K562 (cell line): ENCODE measurements at regions not wholly inside any gene's neighbourhood (a gene's known extent, or its start where the extent isn't known, plus 50 kb on each side); places are given as distances from the start of the nearest gene placed in this dataset.

ENCODE experiments used
- ATAC-seq: fragments of 200-7000 bp; cut with Tn5 transposase; 3 replicates; pipeline ENCODE4 v1.9.1; 2020; ENCODE audit warnings: moderate library complexity
- BruUV-seq: library from RNA; stranded (reverse); fragments of 400-500 nt; replicated peaks from 2 replicates; lab custom pipeline; 2021; lab: Mats Ljungman, UMichigan
- CTCF ChIA-PET: fragments of 300-600 bp; formaldehyde crosslinking; extraction: SDS; loops from one replicate; lab custom pipeline; 2021; ENCODE audit warnings: low intra/inter-chr PET ratio; lab: Yijun Ruan, JAX
- POLR2A ChIA-PET: fragments of 300-600, 350-650 bp; sonication (Branson Sonifier 250); formaldehyde crosslinking; extraction: SDS; loops from one replicate; lab custom pipeline; 2021; ENCODE audit warnings: antibody characterized with exemption, inconsistent platforms; lab: Yijun Ruan, JAX
- DNase-seq, 4 experiments: peaks; one replicate each; pipeline versions ENCODE4 v3.0.0 to v3.0.0-alpha.2; 2011 to 2018; ENCODE audit warnings: low spot score in 3 of 4, mixed read lengths in 3 of 4; ENCODE audit errors: extremely low read depth in 1 of 4
- FAIRE-seq: peaks from 2 replicates; lab custom pipeline; 2011; peaks lifted over from hg19 to GRCh38; lab: Jason Lieb, UNC
- H2AFZ ChIP-seq: 2 replicates; pipeline ENCODE4 v1.6.0; 2011; ENCODE audit warnings: low read depth, low read length, control low read depth, inconsistent platforms
- H3K27ac ChIP-seq: fragments of 200-600 bp; 3 replicates; pipeline ENCODE4 v1.8.0; 2011; ENCODE audit warnings: low read depth, mild to moderate bottlenecking, control low read depth, inconsistent platforms, low read length, moderate library complexity, mixed read lengths; ENCODE audit errors: extremely low read depth
- H3K27me3 ChIP-seq, 2 experiments: fragments of 300-600 bp in 1 of 2; 2 replicates in 1 of 2; 3 replicates in 1 of 2; pipeline versions ENCODE4 v1.6.0 to v1.8.0; 2011; ENCODE audit warnings: inconsistent platforms in 2 of 2, low read length in 2 of 2, mild to moderate bottlenecking in 1 of 2, mixed read lengths in 1 of 2, moderate library complexity in 1 of 2; ENCODE audit not compliant: control insufficient read depth in 2 of 2, insufficient read depth in 2 of 2
- H3K36me3 ChIP-seq: fragments of 300-600 bp; 3 replicates; pipeline ENCODE4 v1.8.0; 2011; ENCODE audit warnings: mild to moderate bottlenecking, low read length, inconsistent platforms; ENCODE audit not compliant: control insufficient read depth, insufficient read depth
- H3K4me1 ChIP-seq, 2 experiments: fragments of 200-600 bp in 1 of 2; replicated peaks in 1 of 2; 2 replicates in 1 of 2; 3 replicates in 1 of 2; pipeline versions ENCODE4 v1.5.1 to v1.8.0; 2011; ENCODE audit warnings: inconsistent platforms in 2 of 2, low read length in 2 of 2, mild to moderate bottlenecking in 1 of 2, mixed read lengths in 1 of 2, moderate library complexity in 1 of 2; ENCODE audit not compliant: control insufficient read depth in 2 of 2, insufficient read depth in 2 of 2
- H3K4me2 ChIP-seq: 2 replicates; pipeline ENCODE4 v1.6.1; 2011; ENCODE audit warnings: low read length, control low read depth, inconsistent platforms, mixed read lengths; ENCODE audit not compliant: insufficient read depth
- H3K4me3 ChIP-seq: fragments of 200-600 bp; sonication (generic), shearing (Covaris generic); 2 replicates; pipeline ENCODE4 v1.5.1; 2016; ENCODE audit warnings: control low read depth, inconsistent platforms
- H3K79me2 ChIP-seq: fragments of 200-600 bp; 3 replicates; pipeline ENCODE4 v1.8.0; 2011; ENCODE audit warnings: low read length, inconsistent platforms; ENCODE audit not compliant: control insufficient read depth, insufficient read depth
- H3K9ac ChIP-seq, 2 experiments: 2 replicates each; pipeline versions ENCODE4 v1.6.0 to v1.6.1; 2011; ENCODE audit warnings: low read depth in 2 of 2, low read length in 2 of 2, control low read depth in 1 of 2, inconsistent platforms in 1 of 2, mild to moderate bottlenecking in 1 of 2, mixed read lengths in 1 of 2; ENCODE audit not compliant: insufficient read depth in 1 of 2
- H3K9me1 ChIP-seq: one replicate; pipeline ENCODE4 v1.6.0; 2011; ENCODE audit warnings: inconsistent platforms, mild to moderate bottlenecking, low read length, moderate library complexity; ENCODE audit not compliant: control insufficient read depth, insufficient read depth
- H3K9me3 ChIP-seq: replicated peaks from 2 replicates; pipeline ENCODE4 v1.5.1; 2011; ENCODE audit warnings: low read depth, low read length, inconsistent platforms; ENCODE audit not compliant: control insufficient read depth, insufficient read depth
- H4K20me1 ChIP-seq: replicated peaks from 2 replicates; pipeline ENCODE4 v1.6.1; 2011; ENCODE audit warnings: low read length, inconsistent platforms, mixed read lengths; ENCODE audit not compliant: control insufficient read depth, insufficient read depth
- CC2D1A ChIP-seq: fragments of 450-650 bp; IDR thresholded peaks from 2 replicates; pipeline ENCODE4 v1.6.1; 2017; ENCODE audit warnings: mild to moderate bottlenecking
- EWSR1 ChIP-seq: fragments of 450-650 bp; IDR thresholded peaks from 2 replicates; pipeline ENCODE4 v1.6.1; 2018; ENCODE audit warnings: borderline replicate concordance, mild to moderate bottlenecking, low read depth, moderate library complexity; ENCODE audit not compliant: partially characterized antibody
- FIP1L1 ChIP-seq: fragments of 200-400 bp; formaldehyde crosslinking; IDR thresholded peaks from 2 replicates; pipeline ENCODE4 v1.6.1; 2018; ENCODE audit warnings: mild to moderate bottlenecking, low read depth, low read length; ENCODE audit not compliant: poor library complexity, severe bottlenecking
- HDGF ChIP-seq: fragments of 450-650 bp; IDR thresholded peaks from 2 replicates; pipeline ENCODE4 v1.6.1; 2016
- HIVEP1 ChIP-seq: fragments of 250-450 bp; sonication (Bioruptor Pico); IDR thresholded peaks from 2 replicates; pipeline ENCODE4 v1.4.0; 2020; ENCODE audit warnings: mild to moderate bottlenecking
- KLF13 ChIP-seq: fragments of 450-650 bp; IDR thresholded peaks from 2 replicates; pipeline ENCODE4 v1.6.1; 2016; ENCODE audit warnings: missing genetic modification characterization, low read depth, mild to moderate bottlenecking, missing compliant biosample characterization, moderate library complexity, borderline replicate concordance
- MYNN ChIP-seq, 2 experiments: sonication (generic); formaldehyde crosslinking in 1 of 2; IDR thresholded peaks; 2 replicates each; pipeline versions ENCODE4 v1.5.0 to v1.6.1; 2016 to 2020; ENCODE audit warnings: antibody characterized with exemption in 1 of 2, missing genetic modification reagents in 1 of 2
- PYGO2 ChIP-seq: fragments of 450-650 bp; IDR thresholded peaks from 2 replicates; pipeline ENCODE4 v1.6.1; 2016; ENCODE audit warnings: mild to moderate bottlenecking, missing genetic modification characterization, moderate library complexity, missing compliant biosample characterization
- SAP30 ChIP-seq: fragments of 200-600 bp; sonication (generic); IDR thresholded peaks from 2 replicates; pipeline ENCODE4 v1.6.1; 2012; ENCODE audit warnings: borderline replicate concordance, low read depth, mild to moderate bottlenecking, moderate library complexity, low read length, control low read depth, inconsistent platforms; ENCODE audit not compliant: insufficient read depth, poor library complexity, severe bottlenecking
- SMAD3 ChIP-seq: fragments of 450-650 bp; formaldehyde crosslinking; conservative IDR thresholded peaks from 2 replicates; pipeline ENCODE4 v1.4.0; 2020; ENCODE audit warnings: mild to moderate bottlenecking
- SREBF2 ChIP-seq: sonication (generic); formaldehyde crosslinking; IDR thresholded peaks from 2 replicates; pipeline ENCODE4 v1.4.0; 2020; ENCODE audit warnings: mild to moderate bottlenecking, missing genetic modification reagents
- TARDBP ChIP-seq: fragments of 450-650 bp; IDR thresholded peaks from 2 replicates; pipeline ENCODE4 v1.6.1; 2016
- ZBTB5 ChIP-seq: fragments of 450-650 bp; IDR thresholded peaks from 2 replicates; pipeline ENCODE4 v1.6.1; 2017; ENCODE audit warnings: antibody characterized with exemption
- WGBS: fragments of 100-300 bp; shearing (Covaris generic); methylation state at CpG from one replicate; pipeline ENCODE4 v1.1.6; 2016; ENCODE audit warnings: low coverage, mixed read lengths; ENCODE audit not compliant: insufficient coverage; ENCODE audit errors: missing lambda C conversion rate; 5-methylcytosine and 5-hydroxymethylcytosine counted together
- in situ Hi-C: fragments of 300-500 bp; cut with MboI; formaldehyde crosslinking; loops from 4 replicates; pipeline ENCODE4 v1.15.0; 2018; ENCODE audit warnings: inconsistent platforms, mixed read lengths
- intact Hi-C: fragments of 100-400 bp; cut with micrococcal nuclease; formaldehyde crosslinking; loops from 2 replicates; pipeline ENCODE4 v1.14.2; 2022
- TF ChIP-seq, protein P1 (sequence below): fragments of 450-650 bp; IDR thresholded peaks from 2 replicates; pipeline ENCODE4 v1.7.0; 2016; ENCODE audit warnings: borderline replicate concordance

DNA sequence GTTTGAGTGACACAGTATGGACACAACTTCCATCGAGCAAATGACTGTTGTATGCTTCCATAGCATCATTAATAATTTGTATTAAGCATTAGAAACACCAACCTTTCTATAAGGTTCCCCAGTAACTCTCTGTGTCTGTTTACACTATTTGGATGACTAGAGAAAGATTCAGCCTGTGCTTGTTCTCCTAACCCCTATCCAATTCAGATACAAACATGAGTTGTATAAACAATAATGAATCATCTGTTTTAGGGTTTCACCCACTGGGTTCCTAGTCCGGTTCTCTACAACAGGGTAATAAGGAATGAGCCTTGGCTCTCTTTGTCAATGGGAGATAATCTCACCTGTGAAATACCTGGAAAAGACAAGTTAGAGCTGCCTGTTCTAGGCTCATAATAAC is 894.1 kb upstream of the PIK3C3 start (continued):
- no peak for TF ChIP-seq CC2D1A
- no peak for TF ChIP-seq HIVEP1 (CRISPR knock-in tag)
- no peak for TF ChIP-seq SMAD3
- no peak for TF ChIP-seq TARDBP

DNA sequence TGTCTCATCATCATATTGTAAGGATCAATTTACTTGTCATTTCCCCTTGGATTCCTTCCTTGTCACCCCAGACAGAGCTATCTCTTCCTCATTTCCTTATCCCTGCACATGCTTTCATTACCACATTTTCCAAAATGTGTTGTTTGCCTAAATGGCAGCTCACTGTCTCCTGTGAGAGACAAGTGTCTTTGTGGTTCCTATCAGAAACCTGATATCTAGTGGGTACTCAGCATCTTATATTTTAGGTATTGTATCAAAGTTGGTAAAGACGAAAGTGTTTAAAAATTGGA is 896.0 kb upstream of the PIK3C3 start:
- no peaks in the 10 kb centered on the region for H3K27me3 ChIP-seq
- no peak for DNase-seq
- TF ChIP-seq, protein P1, sequence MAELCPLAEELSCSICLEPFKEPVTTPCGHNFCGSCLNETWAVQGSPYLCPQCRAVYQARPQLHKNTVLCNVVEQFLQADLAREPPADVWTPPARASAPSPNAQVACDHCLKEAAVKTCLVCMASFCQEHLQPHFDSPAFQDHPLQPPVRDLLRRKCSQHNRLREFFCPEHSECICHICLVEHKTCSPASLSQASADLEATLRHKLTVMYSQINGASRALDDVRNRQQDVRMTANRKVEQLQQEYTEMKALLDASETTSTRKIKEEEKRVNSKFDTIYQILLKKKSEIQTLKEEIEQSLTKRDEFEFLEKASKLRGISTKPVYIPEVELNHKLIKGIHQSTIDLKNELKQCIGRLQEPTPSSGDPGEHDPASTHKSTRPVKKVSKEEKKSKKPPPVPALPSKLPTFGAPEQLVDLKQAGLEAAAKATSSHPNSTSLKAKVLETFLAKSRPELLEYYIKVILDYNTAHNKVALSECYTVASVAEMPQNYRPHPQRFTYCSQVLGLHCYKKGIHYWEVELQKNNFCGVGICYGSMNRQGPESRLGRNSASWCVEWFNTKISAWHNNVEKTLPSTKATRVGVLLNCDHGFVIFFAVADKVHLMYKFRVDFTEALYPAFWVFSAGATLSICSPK, result no peak
- TF ChIP-seq PYGO2 (tag) (no peak), SREBF2 (no peak), KLF13 (tag) (no peak), MYNN (IDR thresholded peaks at IDR 0.05) (no peak), MYNN (CRISPR knock-in tag; IDR thresholded peaks at IDR 0.05) (no peak), FIP1L1 (no peak), SAP30 (no peak), ZBTB5 (no peak), HDGF (no peak), EWSR1 (no peak)
- H3K4me1 ChIP-seq, result no peaks in the 10 kb centered on the region
- ChIA-PET POLR2A (no interaction called here), CTCF (no interaction called here)
- 0% methylated on average over 1 of the region's 1 CpG for WGBS
- no peak for FAIRE-seq
- intact Hi-C loops (no loop called here), in situ Hi-C loops (no loop called here)
- H3K36me3 ChIP-seq, result no peaks in the 10 kb centered on the region
- H3K9ac ChIP-seq, result no peak overlapping the region
- no peaks in the 10 kb centered on the region for H3K79me2 ChIP-seq
- H4K20me1 ChIP-seq, result no peaks in the 10 kb centered on the region
- no peak overlapping the region for H3K4me3 ChIP-seq
- ATAC-seq, result no peak
- no peaks in the 10 kb centered on the region; the same call in 1 of the 2 replicates for H3K9me3 ChIP-seq
- BruUV-seq, result no TSS peak
- no peak overlapping the region for H3K27ac ChIP-seq
- no peaks in the 10 kb centered on the region for H3K9me1 ChIP-seq
- H3K4me2 ChIP-seq, result no peak overlapping the region
- no peak overlapping the region for H2AFZ ChIP-seq
